ENCODE measurements at regions not wholly inside any gene's neighbourhood (a gene's known extent, or its start where the extent isn't known, plus 50 kb on each side); places are given as distances from the start of the nearest gene placed in this dataset.

DNA sequence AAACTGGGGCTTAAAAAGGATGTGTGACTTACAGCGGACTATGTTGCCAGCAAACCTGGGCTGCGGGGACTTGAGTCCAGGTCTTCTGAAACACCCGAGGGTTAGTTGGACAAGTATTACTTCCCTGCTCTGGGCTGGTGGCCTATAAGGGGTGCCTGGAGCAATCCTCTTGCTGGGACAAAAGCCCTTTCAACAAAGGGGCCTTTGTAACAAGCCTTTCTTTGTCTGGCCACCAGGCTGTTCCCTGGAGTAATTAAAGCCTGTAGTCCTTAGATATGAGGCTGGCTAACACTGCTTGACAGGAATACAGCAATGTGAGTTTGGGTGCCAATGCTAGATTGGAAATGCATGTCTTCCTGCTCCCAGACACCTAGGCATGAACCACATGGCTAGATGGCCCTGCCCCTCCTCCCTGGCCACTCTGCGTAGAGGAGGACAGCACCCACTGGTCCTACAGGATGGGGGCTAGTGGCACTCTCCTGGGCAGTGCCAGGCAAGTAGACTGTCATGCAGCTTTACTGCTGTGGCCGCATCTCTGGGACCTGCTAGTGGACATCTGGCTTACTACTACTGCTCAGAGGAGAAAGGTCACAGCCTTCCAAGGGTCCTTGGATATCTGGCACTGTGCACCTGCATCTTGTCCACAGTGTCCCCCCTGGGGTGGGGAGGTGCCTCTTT lies 343.1 kb downstream of the ZSWIM6 start:
- Mint-ChIP-seq H3K9me3 (no peaks in the 10 kb centered on the region), H3K27me3 (ENCODE audit: low read depth) (no peaks in the 10 kb centered on the region), H3K4me3 (no peak overlapping the region), H3K27ac (no peak overlapping the region), H3K4me1 (ENCODE audit: low read depth) (no peaks in the 10 kb centered on the region), H3K36me3 (ENCODE audit: low read depth) (no peaks in the 10 kb centered on the region)
- no peak for DNase-seq (ENCODE audit: low spot score)

DNA sequence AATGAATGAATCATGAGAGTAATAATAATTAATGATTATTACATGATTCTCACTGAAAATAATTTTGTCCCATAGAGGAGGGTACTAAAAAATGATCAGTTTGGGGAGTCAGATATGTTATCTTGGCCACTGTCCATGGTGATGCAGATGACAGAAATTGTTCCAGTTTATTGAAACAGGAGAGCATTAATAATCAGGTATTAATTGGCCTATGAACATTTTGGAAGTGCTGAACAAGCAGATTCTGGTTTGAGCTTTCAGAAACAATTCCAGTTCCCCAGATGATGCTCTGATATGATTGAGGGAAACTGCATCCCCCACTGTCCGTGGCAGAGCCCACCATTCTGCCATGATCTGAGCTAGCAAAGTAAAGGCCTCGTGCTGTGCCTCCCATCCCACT lies 345.2 kb downstream of the ZSWIM6 start:
- Mint-ChIP-seq H3K27ac (no peak overlapping the region), H3K4me1 (ENCODE audit: low read depth) (no peaks in the 10 kb centered on the region), H3K36me3 (ENCODE audit: low read depth) (no peaks in the 10 kb centered on the region), H3K4me3 (no peak overlapping the region), H3K27me3 (ENCODE audit: low read depth) (no peaks in the 10 kb centered on the region), H3K9me3 (no peaks in the 10 kb centered on the region)
- no peak for DNase-seq (ENCODE audit: low spot score)

DNA sequence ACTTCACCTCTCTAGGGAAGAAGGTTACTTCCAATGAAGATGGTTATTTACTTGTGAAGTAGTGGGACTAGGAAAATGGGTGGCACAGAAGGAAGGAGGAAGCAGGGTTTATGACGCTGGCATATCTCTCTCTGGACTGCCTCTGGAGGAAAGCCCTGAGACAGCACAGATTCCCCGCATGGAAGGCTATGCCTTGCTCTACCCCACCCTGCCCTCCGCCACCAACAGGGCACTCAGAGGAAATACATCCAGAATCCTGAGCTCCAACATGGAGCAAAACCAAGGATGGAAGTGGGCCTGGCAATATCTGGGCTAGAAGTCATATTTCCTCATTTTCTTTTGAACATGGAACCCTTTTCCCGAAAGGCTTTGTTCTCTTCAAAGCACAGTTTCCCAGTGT lies 346.9 kb downstream of the ZSWIM6 start:
- H3K36me3 Mint-ChIP-seq (ENCODE audit: low read depth): no peaks in the 10 kb centered on the region
- H3K27me3 Mint-ChIP-seq (ENCODE audit: low read depth): no peaks in the 10 kb centered on the region
- no peak for DNase-seq (ENCODE audit: low spot score)
- H3K9me3 Mint-ChIP-seq: no peaks in the 10 kb centered on the region
- no peaks in the 10 kb centered on the region for H3K4me1 Mint-ChIP-seq (ENCODE audit: low read depth)
- no peak overlapping the region for H3K27ac Mint-ChIP-seq
- H3K4me3 Mint-ChIP-seq: no peak overlapping the region

DNA sequence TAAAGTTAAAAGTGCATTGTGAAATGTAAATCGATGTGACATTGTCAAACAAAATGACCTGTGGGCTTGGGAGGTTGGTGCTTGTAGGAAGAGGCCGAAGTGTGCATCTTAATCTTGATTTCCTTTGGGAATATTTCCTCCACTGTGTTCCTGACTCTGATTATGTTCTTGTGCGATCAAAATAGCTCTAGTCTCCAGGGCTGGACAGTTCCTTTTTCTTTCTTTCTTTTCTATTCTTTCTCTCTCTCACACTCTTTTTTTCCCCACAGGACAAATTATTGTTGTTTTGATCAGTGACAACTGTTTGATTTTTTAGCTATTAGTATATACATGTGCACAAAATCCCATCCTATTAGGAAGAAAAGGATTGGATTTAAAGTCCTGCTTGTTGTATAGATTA lies 347.5 kb downstream of the ZSWIM6 start:
- H3K36me3 Mint-ChIP-seq (ENCODE audit: low read depth): no peaks in the 10 kb centered on the region
- H3K27ac Mint-ChIP-seq: no peak overlapping the region
- no peaks in the 10 kb centered on the region for H3K27me3 Mint-ChIP-seq (ENCODE audit: low read depth)
- H3K9me3 Mint-ChIP-seq: no peaks in the 10 kb centered on the region
- no peaks in the 10 kb centered on the region for H3K4me1 Mint-ChIP-seq (ENCODE audit: low read depth)
- DNase-seq (ENCODE audit: low spot score): no peak
- H3K4me3 Mint-ChIP-seq: no peak overlapping the region

DNA sequence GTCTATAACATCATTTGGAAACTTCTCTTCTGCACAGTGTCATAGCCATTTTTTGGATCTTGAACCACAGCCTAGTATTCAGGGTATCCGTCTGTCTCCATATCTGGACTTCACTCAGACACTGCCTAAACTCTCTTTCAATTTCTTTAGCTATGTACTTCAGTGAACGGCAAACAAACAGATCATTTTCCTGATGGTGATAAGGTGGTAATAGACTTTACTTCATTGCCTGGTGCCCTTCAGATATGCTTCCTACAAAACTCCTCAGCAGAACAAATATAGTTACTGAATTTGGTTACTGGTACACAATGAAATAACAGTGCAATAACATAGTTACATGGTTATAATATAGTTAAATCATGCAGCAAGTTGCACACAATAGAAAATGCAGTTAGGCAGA lies 348.2 kb downstream of the ZSWIM6 start:
- no peak overlapping the region for H3K4me3 Mint-ChIP-seq
- H3K36me3 Mint-ChIP-seq (ENCODE audit: low read depth): no peaks in the 10 kb centered on the region
- H3K27ac Mint-ChIP-seq: no peak overlapping the region
- no peaks in the 10 kb centered on the region for H3K9me3 Mint-ChIP-seq
- no peaks in the 10 kb centered on the region for H3K4me1 Mint-ChIP-seq (ENCODE audit: low read depth)
- no peak for DNase-seq (ENCODE audit: low spot score)
- no peaks in the 10 kb centered on the region for H3K27me3 Mint-ChIP-seq (ENCODE audit: low read depth)

DNA sequence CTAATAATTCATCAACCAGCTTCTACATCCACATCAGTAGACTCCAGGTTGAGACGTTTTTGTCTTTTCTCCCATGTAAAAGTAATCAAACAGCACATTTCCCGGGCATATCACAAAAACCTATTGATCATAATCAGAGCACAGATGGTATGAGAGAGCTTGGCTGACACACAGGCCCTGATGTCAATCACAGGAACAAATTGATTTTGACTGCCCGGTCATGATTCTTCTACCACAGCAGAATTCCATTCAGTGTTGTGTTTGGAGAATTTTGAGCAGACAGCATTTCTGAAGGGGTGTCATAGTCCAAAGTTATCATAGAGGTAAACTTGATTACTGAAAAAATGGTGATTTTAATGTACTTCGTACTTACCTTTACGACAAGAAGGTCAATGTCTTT lies 351.1 kb downstream of the ZSWIM6 start:
- no peak overlapping the region for H3K27ac Mint-ChIP-seq
- no peaks in the 10 kb centered on the region for H3K9me3 Mint-ChIP-seq
- no peaks in the 10 kb centered on the region for H3K27me3 Mint-ChIP-seq (ENCODE audit: low read depth)

DNA sequence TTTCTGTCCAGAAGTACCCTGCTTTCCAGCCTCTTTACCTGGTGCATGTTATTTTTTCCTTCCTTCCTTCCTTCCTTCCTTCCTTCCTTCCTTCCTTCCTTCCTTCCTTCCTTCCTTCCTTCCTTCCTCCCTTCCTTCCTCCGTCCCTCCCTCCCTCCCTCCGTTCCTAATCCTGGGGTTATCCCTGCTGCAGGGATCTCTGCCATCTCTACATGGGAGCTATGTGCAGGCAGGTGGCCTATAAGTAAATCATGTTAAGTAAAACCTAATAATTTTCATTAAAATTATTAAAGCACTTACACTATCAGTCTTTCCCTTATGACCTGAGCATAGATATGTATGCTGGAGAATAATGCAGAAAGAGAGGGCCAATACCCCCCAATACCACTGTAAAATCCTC lies 351.9 kb downstream of the ZSWIM6 start:
- Mint-ChIP-seq H3K9me3 (no peaks in the 10 kb centered on the region), H3K27ac (no peak overlapping the region), H3K4me1 (ENCODE audit: low read depth) (no peaks in the 10 kb centered on the region), H3K4me3 (no peak overlapping the region), H3K27me3 (ENCODE audit: low read depth) (peaks cover 2% of the 10 kb centered on the region), H3K36me3 (ENCODE audit: low read depth) (no peaks in the 10 kb centered on the region)
- no peak for DNase-seq (ENCODE audit: low spot score)

More for the DNA sequence above, 351.1 kb downstream of the ZSWIM6 start:
- Mint-ChIP-seq H3K4me3 (no peak overlapping the region), H3K4me1 (ENCODE audit: low read depth) (no peaks in the 10 kb centered on the region), H3K36me3 (ENCODE audit: low read depth) (no peaks in the 10 kb centered on the region)
- no peak for DNase-seq (ENCODE audit: low spot score)

DNA sequence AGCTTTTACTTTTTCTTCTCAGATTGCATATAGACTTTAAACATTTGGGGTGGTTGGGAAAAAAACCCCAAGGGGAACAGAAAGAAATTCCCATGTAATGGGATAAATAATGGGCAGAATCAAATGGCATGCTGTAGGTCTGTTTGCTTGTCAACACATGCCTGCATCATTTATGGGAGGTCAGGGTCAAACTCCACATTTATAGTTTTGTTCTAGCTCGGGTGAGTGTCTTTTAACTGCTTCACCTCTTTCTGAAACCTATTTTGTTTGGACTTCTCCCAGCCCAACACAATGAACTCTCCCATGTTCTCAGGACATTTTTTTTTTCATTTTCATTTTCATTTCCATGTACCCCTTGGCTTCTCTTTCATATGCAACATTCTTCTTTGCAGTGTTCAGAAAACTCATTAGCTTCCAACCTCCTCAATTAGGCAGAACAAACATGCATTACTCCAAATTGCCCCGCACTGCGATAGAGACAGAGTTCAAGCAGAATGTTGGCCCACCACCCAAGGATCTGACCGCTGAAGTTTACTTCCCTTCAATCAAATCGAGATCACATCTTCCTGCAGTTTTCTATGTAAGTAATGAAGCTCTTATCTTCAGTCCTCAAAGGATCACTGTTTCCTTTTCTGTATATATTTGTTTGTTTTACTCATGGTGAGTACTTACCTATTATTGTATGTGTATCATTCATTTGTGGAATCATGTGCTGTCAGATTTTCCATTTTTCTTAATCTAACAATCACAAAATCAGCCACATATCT lies 354.6 kb downstream of the ZSWIM6 start:
- no peaks in the 10 kb centered on the region for H3K9me3 Mint-ChIP-seq
- H3K27ac Mint-ChIP-seq: no peak overlapping the region
- no peaks in the 10 kb centered on the region for H3K4me1 Mint-ChIP-seq (ENCODE audit: low read depth)
- DNase-seq (ENCODE audit: low spot score): no peak
- peaks cover 2% of the 10 kb centered on the region for H3K27me3 Mint-ChIP-seq (ENCODE audit: low read depth)
- no peaks in the 10 kb centered on the region for H3K36me3 Mint-ChIP-seq (ENCODE audit: low read depth)
- H3K4me3 Mint-ChIP-seq: no peak overlapping the region

DNA sequence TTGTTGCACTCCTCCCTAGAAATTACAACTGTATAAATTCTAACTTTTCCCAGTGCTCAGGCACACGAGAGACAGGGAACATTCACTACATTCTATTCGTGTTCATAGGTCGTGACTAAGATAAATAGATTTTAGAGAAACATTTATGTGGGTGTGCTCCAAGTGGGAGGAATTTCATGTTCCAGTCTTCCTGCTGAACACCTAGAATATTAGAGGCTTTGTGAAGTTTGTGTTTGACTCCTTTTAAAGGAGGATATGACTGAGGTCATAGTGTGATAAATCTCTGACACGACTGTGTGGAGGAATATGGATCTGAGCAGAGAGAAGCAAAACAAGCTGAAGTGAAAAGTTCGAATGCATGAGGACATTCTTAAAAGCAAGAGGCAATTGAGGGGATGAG lies 355.3 kb downstream of the ZSWIM6 start:
- H3K36me3 Mint-ChIP-seq (ENCODE audit: low read depth): no peaks in the 10 kb centered on the region
- H3K4me3 Mint-ChIP-seq: no peak overlapping the region
- peaks cover 2% of the 10 kb centered on the region for H3K27me3 Mint-ChIP-seq (ENCODE audit: low read depth)
- H3K27ac Mint-ChIP-seq: no peak overlapping the region
- no peaks in the 10 kb centered on the region for H3K4me1 Mint-ChIP-seq (ENCODE audit: low read depth)
- H3K9me3 Mint-ChIP-seq: no peaks in the 10 kb centered on the region
- no peak for DNase-seq (ENCODE audit: low spot score)

DNA sequence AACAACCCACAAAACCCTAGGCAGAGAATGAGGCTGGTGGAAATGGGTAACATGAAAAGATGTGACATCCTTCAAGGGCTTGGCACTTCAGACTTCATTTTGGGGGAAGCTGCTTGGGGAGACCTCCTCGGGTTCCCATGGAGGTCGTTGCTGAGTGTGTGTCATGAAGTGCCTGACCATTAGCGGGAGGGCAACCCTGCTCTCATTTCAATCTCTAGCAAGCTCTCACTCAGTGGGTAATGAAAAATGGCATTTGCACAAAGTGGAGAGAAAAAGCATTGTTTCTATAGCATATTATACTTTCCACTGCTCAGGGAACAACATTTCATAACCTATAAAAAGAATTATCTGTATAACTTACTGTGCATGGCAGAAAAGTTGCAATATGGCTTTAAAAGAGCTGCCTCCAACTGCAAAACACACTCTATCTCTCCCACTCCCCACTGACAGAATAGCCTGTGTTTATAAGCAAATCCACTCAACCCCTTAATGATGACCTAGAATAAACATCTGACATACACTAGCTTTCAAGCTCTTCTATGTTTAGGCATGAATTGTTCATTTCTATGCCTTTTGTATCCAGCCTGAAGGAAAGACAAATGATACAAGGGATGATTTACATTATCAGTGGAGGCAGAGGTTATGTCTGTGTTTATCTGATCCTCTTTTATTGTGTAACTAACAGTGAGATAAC lies 357.2 kb downstream of the ZSWIM6 start:
- peaks cover 2% of the 10 kb centered on the region for H3K27me3 Mint-ChIP-seq (ENCODE audit: low read depth)
- H3K4me1 Mint-ChIP-seq (ENCODE audit: low read depth): no peaks in the 10 kb centered on the region
- H3K9me3 Mint-ChIP-seq: no peaks in the 10 kb centered on the region
- no peak overlapping the region for H3K4me3 Mint-ChIP-seq
- H3K27ac Mint-ChIP-seq: no peak overlapping the region
- H3K36me3 Mint-ChIP-seq (ENCODE audit: low read depth): no peaks in the 10 kb centered on the region
- DNase-seq (ENCODE audit: low spot score): no peak

DNA sequence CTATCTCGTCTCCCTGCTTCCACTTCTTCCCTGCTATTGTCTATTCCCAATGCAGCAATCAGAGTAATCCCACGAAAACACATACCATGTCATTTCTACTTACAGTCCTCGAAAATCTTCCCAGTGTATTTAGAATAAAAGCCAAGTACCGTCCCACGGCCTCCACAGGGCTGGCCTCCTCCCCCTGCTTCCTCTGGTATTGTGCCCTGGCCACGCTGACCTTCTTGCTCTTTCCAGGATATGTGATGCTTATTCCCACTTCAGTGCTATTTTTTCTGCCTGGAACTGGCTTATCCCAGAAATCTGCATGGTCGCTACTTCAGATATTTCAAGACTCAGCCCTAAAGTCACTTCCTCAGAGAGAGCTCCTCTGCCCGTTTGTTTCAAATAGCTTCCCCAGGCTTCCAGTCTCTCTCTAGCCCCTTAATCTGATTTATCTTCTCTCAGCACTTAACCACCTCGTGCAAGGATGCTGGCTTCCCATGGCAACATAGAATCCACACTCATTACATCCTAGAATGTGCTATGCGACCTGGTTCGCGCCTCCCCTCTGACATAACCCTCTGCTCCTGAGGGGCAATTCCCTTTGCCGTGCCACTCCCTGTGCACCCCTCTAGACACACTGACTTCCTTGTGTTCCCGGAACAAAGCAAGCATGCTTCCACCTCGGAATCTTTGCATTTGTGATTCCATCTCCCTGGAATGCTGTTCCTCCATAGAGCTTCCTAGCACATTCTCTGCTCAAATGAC lies 365.9 kb downstream of the ZSWIM6 start:
- Mint-ChIP-seq H3K9me3 (no peaks in the 10 kb centered on the region), H3K27ac (no peak overlapping the region), H3K4me3 (no peak overlapping the region), H3K4me1 (ENCODE audit: low read depth) (no peaks in the 10 kb centered on the region), H3K27me3 (ENCODE audit: low read depth) (no peaks in the 10 kb centered on the region), H3K36me3 (ENCODE audit: low read depth) (no peaks in the 10 kb centered on the region)
- no peak for DNase-seq (ENCODE audit: low spot score)

DNA sequence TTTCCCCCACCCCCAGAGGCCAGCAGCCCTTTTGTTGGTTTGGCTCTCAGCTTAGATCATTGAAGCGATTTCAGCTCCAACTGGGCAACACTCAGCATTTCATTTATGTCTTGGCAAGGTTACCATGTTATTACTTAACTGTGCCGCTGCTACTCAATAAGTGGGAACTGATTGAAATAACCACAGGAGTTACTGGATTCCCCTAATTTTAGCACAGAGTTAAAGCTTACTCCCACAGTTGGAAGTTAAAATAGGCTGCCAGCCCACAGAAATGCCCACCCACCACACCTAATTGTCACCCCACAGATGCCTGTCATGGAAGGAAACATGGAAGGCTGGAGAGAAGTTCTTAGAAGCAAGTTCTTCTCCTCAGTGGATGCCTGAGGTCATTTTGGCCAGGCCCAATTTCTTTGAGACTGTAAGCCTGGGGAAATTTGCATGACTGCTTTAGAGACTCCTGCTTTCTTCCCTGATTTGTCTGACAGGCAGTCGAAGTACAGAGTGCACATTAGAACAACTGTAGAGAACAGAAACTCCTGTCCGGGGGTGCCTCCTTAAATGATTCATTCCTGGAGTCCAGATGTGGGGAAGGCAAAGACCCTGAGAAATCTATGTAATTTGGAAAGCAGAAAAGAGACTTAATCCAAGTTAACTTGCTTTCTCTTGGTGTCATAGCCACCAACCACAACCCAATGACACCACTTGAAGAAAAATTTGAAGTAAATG lies 370.0 kb downstream of the ZSWIM6 start:
- Mint-ChIP-seq H3K27me3 (ENCODE audit: low read depth) (no peaks in the 10 kb centered on the region), H3K4me1 (ENCODE audit: low read depth) (no peaks in the 10 kb centered on the region), H3K9me3 (no peaks in the 10 kb centered on the region), H3K36me3 (ENCODE audit: low read depth) (no peaks in the 10 kb centered on the region), H3K4me3 (no peak overlapping the region), H3K27ac (no peak overlapping the region)
- no peak for DNase-seq (ENCODE audit: low spot score)

DNA sequence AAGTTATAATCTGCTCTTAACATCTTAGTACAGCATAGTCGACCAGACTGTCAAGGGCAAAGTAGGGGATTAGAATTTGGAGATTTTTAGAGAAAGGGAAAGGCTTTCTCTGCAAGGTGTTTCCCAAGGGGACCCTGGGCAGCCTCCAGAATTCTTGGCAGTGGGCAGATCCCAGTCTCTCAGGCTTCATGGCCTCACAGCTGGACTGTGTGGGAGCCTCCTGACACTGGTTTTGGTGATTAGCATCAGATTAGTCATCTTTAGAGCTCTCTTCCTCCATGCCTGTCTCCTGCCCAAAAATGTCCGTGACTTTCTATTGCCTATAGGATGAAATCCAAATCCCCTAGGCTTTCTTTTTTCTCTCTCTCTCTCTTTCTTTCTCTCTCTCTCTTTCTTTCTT lies 370.7 kb downstream of the ZSWIM6 start:
- H3K27me3 Mint-ChIP-seq (ENCODE audit: low read depth): no peaks in the 10 kb centered on the region
- H3K4me3 Mint-ChIP-seq: no peak overlapping the region
- H3K36me3 Mint-ChIP-seq (ENCODE audit: low read depth): no peaks in the 10 kb centered on the region
- H3K4me1 Mint-ChIP-seq (ENCODE audit: low read depth): no peaks in the 10 kb centered on the region
- H3K9me3 Mint-ChIP-seq: no peaks in the 10 kb centered on the region
- DNase-seq (ENCODE audit: low spot score): no peak
- H3K27ac Mint-ChIP-seq: no peak overlapping the region
